ENCODE measurements at regions not wholly inside any gene's neighbourhood (a gene's known extent, or its start where the extent isn't known, plus 50 kb on each side); places are given as distances from the start of the nearest gene placed in this dataset.

- no peak for TF ChIP-seq JUN (IDR thresholded peaks at IDR 0.05; ENCODE audit: low read depth, low read length)
- no peak for TF ChIP-seq SP2 (IDR thresholded peaks at IDR 0.05; ENCODE audit: low read length)
- TF ChIP-seq RFX5 (IDR thresholded peaks at IDR 0.05; ENCODE audit: borderline replicate concordance, low read depth, low read length) = no peak
- no peak for TF ChIP-seq TAF1 (IDR thresholded peaks at IDR 0.05; ENCODE audit: low read depth, low read length)
- no peak for TF ChIP-seq CTCF (IDR thresholded peaks at IDR 0.05; ENCODE audit: control extremely low read depth in 1 of 3, insufficient read depth in 1 of 3, low read depth in 1 of 3, low read length in 3 of 3)
- TF ChIP-seq EZH2 (IDR thresholded peaks at IDR 0.05; ENCODE audit: low read depth, low read length, severe bottlenecking) = no peak
- no peak for TF ChIP-seq NRF1 (IDR thresholded peaks at IDR 0.05; ENCODE audit: low read depth, low read length)
- no peak for TF ChIP-seq ATF3 (IDR thresholded peaks at IDR 0.05; ENCODE audit: insufficient read depth, low read depth, low read length)
- no peak for TF ChIP-seq RNF2 (IDR thresholded peaks at IDR 0.05; ENCODE audit: borderline replicate concordance, low read depth, low read length, missing control alignments, poor library complexity, severe bottlenecking)
- no peak for TF ChIP-seq POLR2AphosphoS5 (IDR thresholded peaks at IDR 0.05; ENCODE audit: low read depth, low read length)
- TF ChIP-seq SP1 (IDR thresholded peaks at IDR 0.05; ENCODE audit: low read depth, low read length) = no peak
- TF ChIP-seq PHF8 (conservative IDR thresholded peaks at IDR 0.05; ENCODE audit: low read depth, low read length) = no peak
Measured at GRCh38 chr2:210946395-210946794, 390.0 kb downstream of the CPS1 start.
